SK-N-SH treated with all-trans-retinoic acid at 6 μM for 48 hours (cell line): ENCODE measurements at regions not wholly inside any gene's neighbourhood (a gene's known extent, or its start where the extent isn't known, plus 50 kb on each side); places are given as distances from the start of the nearest gene placed in this dataset.

Source experiments
- ATAC-seq: fragments of 200-7000 bp; cut with Tn5 transposase; 3 replicates; pipeline ENCODE4 v1.9.1; 2020; ENCODE audit warnings: mild to moderate bottlenecking, moderate library complexity
- ARNTL ChIP-seq: fragments of 450-650 bp; formaldehyde crosslinking; IDR thresholded peaks from 2 replicates; pipeline ENCODE4 v1.5.0; 2020; ENCODE audit warnings: low read depth, mild to moderate bottlenecking, moderate library complexity, borderline replicate concordance
- BACH2 ChIP-seq: fragments of 250-450 bp; sonication (Bioruptor Pico); IDR thresholded peaks from 2 replicates; pipeline ENCODE4 v1.9.0; 2021; ENCODE audit warnings: mild to moderate bottlenecking, borderline replicate concordance
- CSDC2 ChIP-seq: fragments of 250-450 bp; sonication (Bioruptor Pico); IDR thresholded peaks from 2 replicates; pipeline ENCODE4 v1.5.0; 2020; ENCODE audit warnings: mild to moderate bottlenecking, moderate library complexity
- CSRNP3 ChIP-seq: fragments of 250-450 bp; sonication (Bioruptor Pico); IDR thresholded peaks from 2 replicates; pipeline ENCODE4 v1.5.1; 2021; ENCODE audit warnings: mild to moderate bottlenecking, moderate library complexity
- ESRRG ChIP-seq: fragments of 250-450 bp; sonication (Bioruptor Pico); IDR thresholded peaks from 2 replicates; pipeline ENCODE4 v1.6.1; 2021; ENCODE audit warnings: mild to moderate bottlenecking
- ISL1 ChIP-seq: fragments of 250-450 bp; sonication (Bioruptor Pico); IDR thresholded peaks from 2 replicates; pipeline ENCODE4 v2.1.2; 2022; ENCODE audit warnings: mild to moderate bottlenecking, moderate library complexity
- OSR1 ChIP-seq: fragments of 250-450 bp; sonication (Bioruptor Pico); IDR thresholded peaks from 2 replicates; pipeline ENCODE4 v1.8.0; 2022; ENCODE audit warnings: moderate library complexity, mild to moderate bottlenecking, inconsistent platforms
- PATZ1 ChIP-seq: fragments of 250-450 bp; sonication (Bioruptor Pico); IDR thresholded peaks from 2 replicates; pipeline ENCODE4 v1.8.0; 2020; ENCODE audit warnings: mild to moderate bottlenecking, moderate library complexity, borderline replicate concordance
- PPARA ChIP-seq: fragments of 250-450 bp; sonication (Bioruptor Pico); IDR thresholded peaks from 2 replicates; pipeline ENCODE4 v1.5.0; 2020; ENCODE audit warnings: mild to moderate bottlenecking, borderline replicate concordance
- RARB ChIP-seq: fragments of 250-450 bp; sonication (Bioruptor Pico); IDR thresholded peaks from 2 replicates; pipeline ENCODE4 v1.8.0; 2021; ENCODE audit warnings: mild to moderate bottlenecking, moderate library complexity
- TSHZ2 ChIP-seq: fragments of 250-450 bp; sonication (Bioruptor Pico); IDR thresholded peaks from 2 replicates; pipeline ENCODE4 v1.5.0; 2020; ENCODE audit warnings: mild to moderate bottlenecking, moderate library complexity
- ZFP3 ChIP-seq: fragments of 250-450 bp; sonication (Bioruptor Pico); IDR thresholded peaks from 2 replicates; pipeline ENCODE4 v1.5.0; 2020; ENCODE audit warnings: mild to moderate bottlenecking, moderate library complexity
- ZFP30 ChIP-seq: fragments of 450-650 bp; formaldehyde crosslinking; IDR thresholded peaks from 2 replicates; pipeline ENCODE4 v1.5.0; 2022; ENCODE audit warnings: mild to moderate bottlenecking, moderate library complexity
- ZNF565 ChIP-seq: fragments of 450-650 bp; formaldehyde crosslinking; conservative IDR thresholded peaks from 2 replicates; pipeline ENCODE4 v1.5.0; 2020; ENCODE audit warnings: low read depth, mild to moderate bottlenecking, moderate library complexity
- ZNF8 ChIP-seq: fragments of 450-650 bp; formaldehyde crosslinking; IDR thresholded peaks from 2 replicates; pipeline ENCODE4 v1.5.0; 2020; ENCODE audit warnings: mild to moderate bottlenecking, moderate library complexity

GRCh38 chr2:8119782-8120505 lies 561.9 kb upstream of the ID2 start:
- ATAC-seq, result peak; percentile 22
- TF ChIP-seq ISL1 (CRISPR knock-in tag) (peak; percentile 30; the same call in 1 of the 2 replicates), ZNF565 (CRISPR knock-in tag) (no peak)
- TF ChIP-seq, all 23 proteins: peak for 1

GRCh38 chr2:8120506-8120860 lies 561.4 kb upstream of the ID2 start:
- TF ChIP-seq ZNF8 (CRISPR knock-in tag) (no peak), BACH2 (CRISPR knock-in tag) (no peak), ZFP3 (CRISPR knock-in tag) (no peak), OSR1 (CRISPR knock-in tag) (no peak), TSHZ2 (CRISPR knock-in tag) (no peak), ARNTL (CRISPR knock-in tag) (no peak), PPARA (CRISPR knock-in tag) (no peak), PATZ1 (no peak), CSRNP3 (CRISPR knock-in tag) (no peak), RARB (CRISPR knock-in tag) (no peak), ESRRG (CRISPR knock-in tag) (no peak)
- ATAC-seq, result no peak

- TF ChIP-seq TSHZ2 (CRISPR knock-in tag), result no peak
- TF ChIP-seq ARNTL (CRISPR knock-in tag), result no peak
- TF ChIP-seq CSDC2 (CRISPR knock-in tag), result 0 out of 2 replicates have a peak, but pooled peaks have one; percentile 17
- no peak for TF ChIP-seq CSRNP3 (CRISPR knock-in tag)
- TF ChIP-seq ISL1 (CRISPR knock-in tag), result peak; percentile 87
- TF ChIP-seq ZFP30 (CRISPR knock-in tag), result no peak
- peak; percentile 45 for ATAC-seq
Measured at GRCh38 chr2:8121022-8121825, 560.6 kb upstream of the ID2 start.
